ENCODE measurements at regions not wholly inside any gene's neighbourhood (a gene's known extent, or its start where the extent isn't known, plus 50 kb on each side); places are given as distances from the start of the nearest gene placed in this dataset.

DNA sequence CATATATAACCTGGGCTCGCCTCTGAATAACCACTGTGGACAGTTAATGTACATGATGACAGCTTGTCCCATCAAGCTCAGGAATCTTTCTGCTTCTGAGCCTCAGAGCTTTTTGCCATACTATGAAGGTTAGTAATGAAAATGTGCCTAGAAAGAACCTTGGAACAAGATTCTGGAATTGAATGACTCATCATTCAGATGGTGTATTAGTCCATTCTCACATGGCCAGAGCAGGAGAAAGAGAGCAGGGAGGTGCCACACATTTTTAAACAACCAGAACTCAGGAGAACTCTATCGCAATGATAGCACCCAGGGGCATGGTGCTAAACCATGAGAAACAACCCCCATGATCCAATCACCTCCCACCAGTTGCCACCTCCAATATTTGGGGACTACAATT lies 542.1 kb downstream of the PRR16 start:
- TF ChIP-seq MAZ (IDR thresholded peaks at IDR 0.05; ENCODE audit: borderline replicate concordance, low read depth, low read length) (no peak), CEBPB (IDR thresholded peaks at IDR 0.05; ENCODE audit: low read depth, low read length) (no peak), RFX5 (IDR thresholded peaks at IDR 0.05; ENCODE audit: low read depth, low read length) (no peak), RAD21 (IDR thresholded peaks at IDR 0.05; ENCODE audit: low read length) (no peak), SMC3 (IDR thresholded peaks at IDR 0.05; ENCODE audit: low read depth, low read length) (no peak), POLR2A (IDR thresholded peaks at IDR 0.05; ENCODE audit: low read depth, low read length) (no peak)
- TF ChIP-seq, protein P1, sequence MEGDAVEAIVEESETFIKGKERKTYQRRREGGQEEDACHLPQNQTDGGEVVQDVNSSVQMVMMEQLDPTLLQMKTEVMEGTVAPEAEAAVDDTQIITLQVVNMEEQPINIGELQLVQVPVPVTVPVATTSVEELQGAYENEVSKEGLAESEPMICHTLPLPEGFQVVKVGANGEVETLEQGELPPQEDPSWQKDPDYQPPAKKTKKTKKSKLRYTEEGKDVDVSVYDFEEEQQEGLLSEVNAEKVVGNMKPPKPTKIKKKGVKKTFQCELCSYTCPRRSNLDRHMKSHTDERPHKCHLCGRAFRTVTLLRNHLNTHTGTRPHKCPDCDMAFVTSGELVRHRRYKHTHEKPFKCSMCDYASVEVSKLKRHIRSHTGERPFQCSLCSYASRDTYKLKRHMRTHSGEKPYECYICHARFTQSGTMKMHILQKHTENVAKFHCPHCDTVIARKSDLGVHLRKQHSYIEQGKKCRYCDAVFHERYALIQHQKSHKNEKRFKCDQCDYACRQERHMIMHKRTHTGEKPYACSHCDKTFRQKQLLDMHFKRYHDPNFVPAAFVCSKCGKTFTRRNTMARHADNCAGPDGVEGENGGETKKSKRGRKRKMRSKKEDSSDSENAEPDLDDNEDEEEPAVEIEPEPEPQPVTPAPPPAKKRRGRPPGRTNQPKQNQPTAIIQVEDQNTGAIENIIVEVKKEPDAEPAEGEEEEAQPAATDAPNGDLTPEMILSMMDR (conservative IDR thresholded peaks at IDR 0.05; ENCODE audit: low read depth, low read length) = no peak
- TF ChIP-seq, protein P2, sequence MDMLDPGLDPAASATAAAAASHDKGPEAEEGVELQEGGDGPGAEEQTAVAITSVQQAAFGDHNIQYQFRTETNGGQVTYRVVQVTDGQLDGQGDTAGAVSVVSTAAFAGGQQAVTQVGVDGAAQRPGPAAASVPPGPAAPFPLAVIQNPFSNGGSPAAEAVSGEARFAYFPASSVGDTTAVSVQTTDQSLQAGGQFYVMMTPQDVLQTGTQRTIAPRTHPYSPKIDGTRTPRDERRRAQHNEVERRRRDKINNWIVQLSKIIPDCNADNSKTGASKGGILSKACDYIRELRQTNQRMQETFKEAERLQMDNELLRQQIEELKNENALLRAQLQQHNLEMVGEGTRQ (IDR thresholded peaks at IDR 0.05; ENCODE audit: low read depth, low read length) = no peak

Data from IMR-90 (cell line).